Activated T-helper 1 cell treated with Interleukin-2 at 50 U/mL for 16 hours (primary cell): ENCODE measurements at regions not wholly inside any gene's neighbourhood (a gene's known extent, or its start where the extent isn't known, plus 50 kb on each side); places are given as distances from the start of the nearest gene placed in this dataset.

Experiments used
- DNase-seq: peaks from one replicate; pipeline ENCODE4 v3.0.0-alpha.2; 2020; ENCODE audit warnings: low read depth

DNA sequence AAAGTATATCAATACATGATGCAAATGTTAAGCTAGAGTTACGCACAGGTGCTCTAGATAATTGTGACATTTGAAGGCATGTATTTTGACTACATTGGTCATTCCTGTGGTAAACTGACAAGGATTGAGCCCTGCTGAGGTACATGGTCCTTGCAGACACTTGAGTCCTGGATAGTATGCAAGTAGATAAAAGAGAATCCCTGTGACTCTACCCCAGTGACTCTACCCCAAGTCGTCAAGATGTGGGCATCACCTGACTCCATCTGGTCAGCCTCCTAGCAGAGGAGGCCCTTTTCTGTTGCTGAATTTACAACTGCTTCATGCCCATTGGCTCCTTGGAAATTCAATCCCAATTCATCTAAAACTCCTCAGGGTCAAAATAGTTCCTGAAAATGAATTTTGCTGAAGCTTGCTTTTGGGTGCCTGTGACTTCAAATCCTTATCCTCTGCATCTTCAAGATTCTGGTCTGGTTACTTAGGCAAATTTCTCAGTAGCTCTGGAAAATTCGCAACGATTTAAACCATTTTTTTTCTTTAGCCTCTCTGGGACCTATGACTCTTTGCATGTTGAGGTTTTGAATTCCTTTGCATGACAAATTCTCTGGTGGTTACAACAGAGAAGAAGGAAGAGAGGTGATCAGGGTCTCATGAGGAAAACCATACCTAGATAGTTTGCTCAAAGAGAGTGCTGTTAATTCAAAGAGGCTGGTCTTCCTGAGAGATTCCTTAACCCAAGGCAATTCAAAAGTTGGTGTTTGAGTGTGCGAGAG, 422.1 kb downstream of the FGF9 start:
- DNase-seq: no peak

DNA sequence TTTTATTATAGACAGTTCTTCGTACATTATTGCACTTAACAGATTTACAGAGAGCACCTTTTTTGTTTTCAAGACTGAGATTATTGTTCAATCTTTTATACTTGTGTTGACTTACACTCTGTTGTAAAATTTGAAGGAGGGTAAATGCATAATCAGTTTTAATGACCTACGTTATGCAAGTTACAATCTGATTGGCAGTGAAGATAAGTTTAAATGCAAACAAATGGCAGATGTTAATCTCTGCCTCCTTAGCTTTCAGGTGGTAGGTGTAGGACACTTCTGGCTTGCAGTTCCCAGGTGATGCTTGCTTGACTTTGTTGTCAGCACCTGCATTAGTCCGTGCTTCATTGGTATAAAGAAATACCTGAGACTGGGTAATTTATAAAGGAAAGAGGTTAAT, 424.9 kb downstream of the FGF9 start:
- DNase-seq: no peak

DNA sequence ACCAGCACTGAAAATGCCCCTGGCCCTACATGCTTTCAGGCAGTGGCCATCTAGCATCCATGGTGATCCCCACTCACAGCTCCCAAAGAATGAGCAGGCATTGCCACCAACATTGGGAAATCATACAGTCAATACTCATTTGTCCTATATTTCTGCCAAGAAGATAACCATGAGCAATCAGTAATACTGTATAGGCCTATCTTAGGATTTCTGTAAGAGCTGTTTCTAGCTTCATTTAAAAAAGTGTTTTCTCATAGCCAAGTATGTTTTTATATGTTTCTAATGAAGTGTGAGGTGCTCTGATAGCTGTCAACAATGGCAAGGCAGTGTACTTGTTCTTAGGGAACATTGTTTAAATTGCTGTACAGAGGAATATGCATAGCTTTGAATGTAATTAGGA, 428.7 kb downstream of the FGF9 start:
- DNase-seq: no peak

DNA sequence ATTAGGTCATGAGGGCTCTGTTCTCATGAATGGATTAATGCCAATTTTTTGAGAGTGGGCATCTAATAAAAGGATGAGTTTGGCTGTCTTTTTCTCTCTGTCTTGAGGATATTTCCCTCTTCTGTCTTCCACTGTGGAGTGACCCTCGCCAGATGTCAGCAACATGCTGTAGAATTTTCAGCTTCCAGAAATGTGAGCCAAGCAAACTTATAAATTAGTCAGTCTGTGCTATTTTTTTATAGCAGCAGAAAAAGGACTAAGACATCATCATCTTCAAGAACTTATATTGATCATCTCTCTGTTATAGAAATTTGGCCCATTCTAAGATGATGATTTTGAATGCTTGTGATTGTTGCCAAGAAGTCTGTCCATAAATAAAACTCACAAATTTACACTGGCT, 431.4 kb downstream of the FGF9 start:
- DNase-seq: no peak

DNA sequence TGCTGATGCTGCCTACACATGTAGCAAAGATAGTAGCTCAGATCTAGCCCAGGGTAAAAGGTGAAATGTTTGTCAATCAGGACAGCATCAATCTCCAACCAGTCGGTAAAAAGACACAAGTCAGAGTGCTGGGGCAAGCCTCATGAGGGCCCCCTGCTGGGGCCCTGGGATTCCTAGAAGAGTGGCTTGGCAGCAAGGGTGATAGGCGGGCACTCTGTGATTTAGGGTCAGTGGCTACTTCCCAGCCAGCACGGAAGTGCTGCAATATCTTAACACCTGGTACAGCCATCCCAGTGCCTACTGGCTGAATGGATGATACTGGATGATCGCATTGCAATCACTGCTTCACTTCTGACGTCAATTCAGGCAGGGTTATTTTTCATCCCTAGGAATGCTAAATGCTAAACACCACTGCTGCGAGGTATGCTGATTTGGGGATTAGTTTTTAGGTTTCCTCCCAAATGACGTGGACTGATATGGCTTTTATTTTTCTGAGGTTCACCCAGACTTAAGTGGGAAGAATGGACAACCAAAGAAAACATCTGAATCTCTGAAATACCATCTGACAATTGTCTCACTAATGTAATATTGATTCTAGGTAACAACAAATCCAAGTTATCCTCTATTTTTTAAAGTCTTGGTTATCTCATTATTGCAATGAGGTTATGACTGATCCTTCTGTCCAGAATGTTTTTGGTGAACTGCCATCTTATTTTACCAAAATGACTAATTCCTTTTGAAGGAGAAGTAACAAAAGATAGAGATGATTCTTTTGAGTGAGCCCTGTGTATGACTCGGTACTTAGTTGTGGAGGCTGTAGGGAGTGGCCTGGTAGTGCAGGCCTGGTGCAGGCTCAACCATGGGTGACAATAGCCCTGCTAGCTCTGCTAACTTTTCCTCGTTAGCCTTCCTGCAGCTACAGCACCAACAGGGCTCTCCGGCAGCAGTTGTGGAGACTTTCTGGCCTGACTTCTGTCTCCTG, 432.5 kb downstream of the FGF9 start:
- DNase-seq: no peak

DNA sequence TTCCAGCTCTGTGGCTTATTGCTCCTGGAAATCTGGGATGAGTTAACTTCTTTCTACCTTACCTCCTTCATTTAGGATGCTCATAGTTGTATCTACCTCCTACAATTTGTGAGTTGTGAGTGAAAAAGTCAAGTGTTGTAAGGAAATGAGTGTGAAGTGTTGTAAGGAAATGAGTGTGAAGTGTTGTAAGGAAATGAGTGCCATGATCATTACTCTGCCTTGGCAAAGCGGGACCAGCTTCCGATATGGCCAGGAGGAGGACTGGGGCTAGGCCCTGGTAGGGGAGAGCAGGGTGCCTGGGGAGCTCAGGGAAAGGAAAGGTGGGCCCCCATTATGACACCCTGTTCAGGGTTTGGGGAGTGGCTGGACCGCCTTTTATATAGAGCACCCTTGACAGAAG, 435.2 kb downstream of the FGF9 start:
- DNase-seq: no peak

DNA sequence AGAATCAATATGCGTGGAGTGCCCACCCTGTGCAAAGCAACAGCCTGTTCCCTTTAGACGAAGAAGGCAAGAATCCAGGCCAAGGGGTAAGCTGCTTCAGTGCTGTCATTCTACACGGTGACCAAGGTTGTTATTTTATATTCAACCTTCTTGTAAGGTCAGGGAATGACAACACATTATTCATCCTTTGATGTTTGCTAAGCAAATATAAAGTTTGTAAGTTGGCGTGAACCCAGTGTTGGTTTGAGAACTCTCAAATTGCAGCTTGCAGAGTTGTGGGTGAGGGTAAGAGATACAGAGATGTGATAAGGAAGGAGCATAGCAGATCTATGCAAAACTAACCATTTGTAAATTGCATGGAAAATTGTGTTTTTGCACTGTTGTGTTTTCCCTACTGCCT, 436.7 kb downstream of the FGF9 start:
- no peak for DNase-seq

DNA sequence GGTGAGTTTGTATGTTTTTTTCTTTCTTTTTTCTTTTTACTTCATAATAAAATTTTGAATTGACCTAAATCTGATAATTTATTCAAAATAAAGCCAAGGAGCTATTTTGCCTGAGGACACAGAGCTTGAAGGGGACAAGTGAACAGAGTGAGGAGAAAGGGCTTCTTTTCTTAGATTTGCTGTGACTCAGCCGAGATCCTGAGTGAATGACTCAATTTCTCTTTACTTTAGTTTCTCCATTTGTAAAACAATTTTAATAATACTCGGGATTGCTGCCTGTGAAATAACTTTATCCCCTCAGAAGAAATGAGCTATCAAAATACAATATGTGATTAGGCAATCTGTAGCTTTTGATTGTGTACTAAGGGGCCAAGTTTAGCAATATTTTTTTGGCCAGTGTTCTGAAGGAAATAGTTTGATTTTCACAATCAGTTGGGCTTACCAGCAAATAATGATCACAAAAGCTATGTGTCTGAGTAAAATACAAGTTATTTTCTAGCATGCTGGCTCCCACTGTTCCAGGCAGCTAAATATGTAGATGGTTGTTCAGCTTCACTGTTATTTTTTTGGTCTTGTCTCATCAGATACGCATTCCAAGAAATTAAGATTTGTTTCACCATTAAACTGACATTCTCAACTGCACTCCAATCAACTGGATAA, 437.5 kb downstream of the FGF9 start:
- DNase-seq: no peak

DNA sequence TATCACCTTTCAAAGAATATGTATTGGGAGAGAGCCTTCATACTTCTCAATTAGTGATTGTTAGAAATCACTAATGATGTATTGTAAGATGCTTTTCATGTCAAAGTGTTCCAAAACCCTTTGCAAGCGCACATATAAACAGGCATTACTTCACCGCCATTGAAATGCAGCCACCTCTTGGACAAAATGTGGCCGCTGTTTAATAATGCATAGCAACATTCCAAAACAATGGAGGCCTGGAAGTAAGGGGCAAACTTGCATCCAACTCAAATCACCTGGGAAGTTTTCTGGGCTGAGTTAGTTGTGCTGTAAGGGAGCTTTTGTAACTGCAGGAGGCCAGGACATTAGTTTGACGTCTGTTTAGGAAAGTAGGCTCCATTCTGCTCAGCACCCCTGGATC, 438.1 kb downstream of the FGF9 start:
- DNase-seq: no peak

DNA sequence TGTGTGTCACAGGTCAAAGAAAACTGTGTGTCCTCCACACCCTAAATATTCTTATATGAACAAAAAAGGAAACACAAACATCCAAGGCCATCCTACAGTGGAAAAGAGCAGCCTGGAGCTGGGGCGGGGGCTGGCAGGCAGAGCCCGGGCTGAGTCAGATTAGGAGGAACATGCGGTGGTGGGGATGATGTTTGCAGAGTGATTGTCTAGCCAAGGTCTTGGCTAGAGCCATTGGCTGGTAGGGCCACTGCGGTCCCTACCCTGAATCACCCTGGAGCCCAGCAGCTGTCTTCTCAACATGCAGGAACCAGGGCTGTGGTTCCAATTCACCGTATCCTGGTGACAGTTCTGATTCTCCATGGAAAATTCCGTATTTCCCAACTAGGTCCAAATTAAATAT, 439.5 kb downstream of the FGF9 start:
- no peak for DNase-seq

DNA sequence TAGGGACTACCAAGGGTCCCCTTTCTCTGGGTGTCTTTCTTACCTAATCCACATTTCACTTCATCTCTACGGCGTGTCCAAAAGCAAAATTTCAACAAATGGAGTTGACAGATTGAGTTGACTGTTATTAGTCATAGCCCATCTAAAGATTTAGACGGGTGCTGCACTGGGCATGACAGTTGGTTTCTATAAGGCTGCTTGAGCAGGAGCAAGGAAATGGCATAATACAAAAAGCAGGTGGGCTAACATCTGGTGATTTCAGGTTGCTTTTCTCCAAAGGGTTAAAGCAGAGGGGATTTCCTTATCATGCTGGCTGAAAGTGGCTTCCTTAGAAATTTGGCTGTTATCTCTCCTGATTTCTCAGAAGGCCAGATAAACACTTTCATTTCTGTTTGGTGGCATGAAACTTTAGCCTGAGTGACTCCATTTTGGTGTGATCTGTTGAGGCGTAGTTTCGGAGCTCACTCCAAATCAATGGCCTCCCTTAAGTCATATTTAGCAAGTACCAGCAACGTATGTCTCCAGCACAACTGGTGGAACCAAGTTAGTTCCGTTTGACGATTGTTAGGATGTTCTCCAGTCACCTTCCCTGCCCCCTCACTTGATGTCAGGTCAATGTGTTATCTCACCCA, 440.4 kb downstream of the FGF9 start:
- no peak for DNase-seq

DNA sequence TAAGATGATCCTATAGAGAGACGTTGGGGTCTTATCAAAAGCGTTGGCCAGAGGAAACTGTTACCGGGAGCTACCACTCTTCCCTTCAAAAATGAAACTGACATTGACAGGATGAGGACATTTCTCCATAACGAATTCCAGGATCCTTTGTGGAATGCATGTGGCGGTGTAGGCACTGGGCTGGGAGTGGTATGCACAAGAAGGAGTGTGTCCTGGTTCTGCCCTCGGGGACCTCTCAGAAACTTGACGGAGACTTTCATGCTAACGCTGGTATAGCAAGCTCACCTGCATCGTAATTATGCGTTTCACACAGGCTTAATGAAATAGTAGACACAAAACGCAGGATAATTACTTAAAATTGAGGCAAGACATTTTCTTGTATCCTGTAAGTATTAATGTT, 441.1 kb downstream of the FGF9 start:
- DNase-seq: no peak

DNA sequence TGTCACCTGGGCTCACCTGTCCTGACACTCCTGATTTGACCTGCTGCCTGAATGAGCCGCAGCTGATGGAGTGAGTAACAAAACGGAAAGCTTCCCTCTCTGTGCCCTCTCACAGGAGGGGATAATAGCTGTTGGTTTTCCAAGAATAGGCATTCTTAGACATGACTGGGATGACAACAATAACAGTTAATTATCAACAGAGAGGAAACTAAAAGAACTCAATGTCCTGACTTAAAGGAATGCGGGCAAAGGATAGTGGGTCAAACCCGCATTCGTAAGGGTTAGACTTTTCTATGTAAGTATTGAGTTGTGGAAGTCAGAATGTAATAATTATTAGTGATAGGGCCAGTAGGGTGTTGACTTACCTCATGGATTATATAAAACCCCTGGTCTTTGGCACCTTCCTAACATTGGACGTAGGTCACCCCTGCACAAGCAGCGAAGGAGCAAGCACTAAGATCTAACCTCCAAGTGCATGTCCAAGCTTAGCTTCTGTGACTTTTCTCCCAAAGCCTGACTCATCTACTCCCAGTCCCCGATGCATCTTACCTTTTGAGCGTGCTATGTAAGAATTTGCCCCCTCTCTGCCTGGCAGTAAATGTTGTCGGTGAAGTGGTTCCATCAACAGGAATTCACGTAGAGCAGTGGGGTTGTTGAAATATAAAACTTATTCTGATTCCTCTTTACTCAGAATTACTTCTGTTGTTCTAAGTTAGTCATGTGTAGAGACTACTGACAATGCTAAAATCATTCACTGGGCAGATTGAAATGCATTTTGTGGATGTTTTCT, 442.3 kb downstream of the FGF9 start:
- no peak for DNase-seq

DNA sequence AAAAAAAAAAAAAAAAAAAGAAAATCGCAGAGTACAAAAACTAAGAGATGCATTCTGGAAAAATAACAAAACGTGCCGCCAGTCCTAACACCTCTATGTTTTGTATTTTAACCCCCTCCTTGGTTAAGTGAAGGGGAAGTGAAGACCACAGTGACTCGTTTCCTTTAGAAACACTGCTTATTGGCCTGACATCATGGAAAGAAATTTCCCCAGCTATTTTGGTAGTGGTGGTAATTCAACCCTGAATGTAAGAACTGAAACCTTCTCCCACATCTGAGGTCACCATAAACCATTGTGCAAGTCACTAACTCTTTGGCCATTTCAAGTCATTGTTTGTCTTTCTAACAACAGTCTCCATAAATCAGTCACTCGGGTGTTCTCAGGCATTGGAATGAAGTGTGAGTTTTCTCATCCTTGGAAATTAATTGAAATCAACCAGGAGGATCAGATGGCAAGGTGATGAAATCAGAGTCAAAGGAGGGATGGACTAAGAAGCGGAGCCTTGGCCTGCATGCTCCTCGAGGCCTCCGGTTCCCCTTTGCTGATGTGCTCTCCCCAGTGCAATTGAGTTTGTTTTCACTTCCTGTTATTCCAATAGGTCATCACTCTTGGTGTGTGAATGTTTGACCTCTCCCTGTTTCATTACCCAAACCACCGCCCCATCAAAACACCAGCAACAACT, 443.9 kb downstream of the FGF9 start:
- no peak for DNase-seq

DNA sequence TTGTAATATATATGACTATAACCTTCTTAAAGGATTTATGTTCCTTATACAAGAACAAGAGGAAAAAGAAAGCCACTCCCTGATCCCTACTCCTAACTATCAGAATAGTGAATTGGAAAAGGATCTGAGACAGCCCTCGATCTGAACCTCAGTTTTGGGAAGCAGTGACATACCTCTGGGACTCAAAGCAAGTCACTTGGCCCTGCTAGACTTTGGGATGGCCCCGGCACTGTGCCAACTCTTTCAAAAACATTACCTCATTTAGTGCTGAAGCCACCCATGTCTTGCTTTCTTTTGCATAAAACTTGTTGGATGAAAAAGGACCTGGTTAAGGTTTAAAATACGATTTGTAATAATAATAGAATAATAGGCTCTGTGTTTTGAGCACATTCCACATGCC, 447.3 kb downstream of the FGF9 start:
- no peak for DNase-seq

DNA sequence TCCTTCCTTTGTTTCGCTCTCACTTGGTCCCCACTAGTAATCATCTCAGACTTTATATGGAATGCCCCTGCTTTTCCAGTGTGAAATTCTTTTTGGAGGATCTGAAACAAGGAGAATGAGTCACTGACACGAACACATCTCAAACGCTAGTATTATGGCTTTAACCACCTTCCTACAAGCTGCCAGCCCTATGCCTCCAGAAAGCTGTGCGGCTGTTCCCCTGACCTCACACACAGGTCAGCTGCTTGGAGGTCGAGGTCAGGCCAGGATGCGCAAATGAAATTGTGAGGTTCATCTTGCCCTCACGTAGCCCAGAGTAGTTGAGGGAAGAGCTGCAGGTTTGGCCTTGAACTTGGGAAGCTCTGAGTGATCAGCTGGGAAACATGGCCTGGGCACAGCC, 449.8 kb downstream of the FGF9 start:
- DNase-seq: no peak

DNA sequence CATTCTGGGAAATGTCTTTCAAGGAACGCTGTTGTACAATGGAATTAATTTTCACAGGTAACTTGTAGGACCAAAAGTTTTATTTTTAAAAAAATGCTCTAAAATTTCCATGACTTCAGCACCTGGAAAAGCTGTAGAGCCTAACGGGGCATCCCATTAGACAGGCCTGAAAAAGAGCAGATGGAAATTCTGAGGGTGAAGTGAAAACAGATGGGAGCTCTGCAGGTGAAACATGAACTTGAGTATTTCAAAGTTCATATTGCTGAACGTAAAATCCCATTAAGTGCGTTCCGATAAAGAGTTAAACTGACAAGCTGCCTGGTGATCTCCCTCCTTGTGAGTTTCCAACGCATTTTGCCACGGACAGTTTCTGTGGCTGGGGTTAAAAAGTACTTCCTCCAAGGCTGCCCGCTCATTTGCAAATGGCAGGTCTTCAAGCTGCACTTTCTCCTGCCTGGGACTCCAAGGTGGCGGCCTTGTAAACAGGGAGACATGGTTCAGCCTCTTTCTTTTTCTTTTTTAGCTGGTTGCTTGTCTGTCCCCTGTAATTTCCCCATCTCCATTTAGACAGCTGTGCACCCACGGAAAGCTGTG, 450.4 kb downstream of the FGF9 start:
- DNase-seq: no peak

DNA sequence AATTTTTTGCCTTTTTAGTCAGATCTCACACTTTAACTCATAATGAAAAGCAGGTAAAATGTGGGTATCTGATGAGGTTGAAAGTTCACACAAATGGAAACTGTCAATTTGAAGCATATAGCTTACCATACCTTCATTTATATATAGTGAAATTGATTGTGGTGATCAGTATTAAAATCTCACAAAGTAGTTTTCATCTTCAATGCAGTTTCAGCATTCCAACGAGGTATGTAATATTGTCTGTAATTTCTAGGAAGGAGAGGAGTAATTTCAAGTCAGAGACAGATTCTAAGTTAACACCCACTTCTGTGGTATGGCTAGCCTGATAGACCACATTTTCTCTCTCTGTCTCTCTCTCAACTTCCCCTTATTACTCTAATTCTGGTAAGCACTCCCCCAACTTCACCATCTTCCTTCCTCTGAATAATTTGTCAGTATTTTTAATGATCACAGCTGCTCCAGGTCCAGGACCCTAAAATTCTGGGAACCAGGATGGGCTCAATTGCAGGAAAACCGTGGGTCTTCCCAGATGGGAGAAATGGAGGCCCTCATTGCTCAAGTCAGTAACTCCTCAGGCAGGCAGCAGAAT, 455.7 kb downstream of the FGF9 start:
- DNase-seq: no peak

DNA sequence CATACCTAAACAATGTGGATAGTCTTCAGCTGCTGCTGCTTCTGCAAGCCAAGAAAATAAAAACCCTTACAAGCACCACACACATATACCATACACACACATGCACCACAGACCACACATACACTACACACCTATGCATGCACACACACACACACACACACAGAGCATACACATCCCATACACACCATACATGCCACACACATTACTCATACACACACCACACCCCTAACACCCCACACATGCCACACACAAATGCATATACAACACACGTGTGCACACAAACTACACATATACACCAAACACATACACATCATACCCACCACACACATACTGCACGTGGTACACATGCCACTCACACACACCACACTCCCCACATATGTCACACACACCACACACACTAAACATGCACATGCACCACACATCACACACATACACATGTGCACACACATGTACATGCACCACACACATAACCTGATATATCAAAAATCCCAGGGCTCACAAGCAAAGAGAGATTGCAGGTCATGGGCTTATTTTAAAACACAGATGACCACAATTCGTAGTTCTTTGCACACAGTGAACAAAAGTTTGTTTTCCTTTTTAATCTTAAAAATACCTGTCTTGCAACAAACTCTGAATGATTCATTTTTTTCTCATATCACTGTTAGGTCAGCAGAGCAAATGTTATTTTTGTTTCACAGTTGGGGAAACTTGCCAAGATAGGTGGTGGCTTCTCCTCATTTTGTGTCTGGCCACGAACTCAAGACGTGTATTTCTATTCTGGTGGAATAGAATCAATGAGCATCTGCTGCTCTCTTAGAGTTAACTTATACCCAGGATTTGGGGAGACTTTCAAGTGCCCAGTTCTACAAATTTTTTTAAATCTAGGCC, 456.6 kb downstream of the FGF9 start:
- no peak for DNase-seq
